IMR-90 (cell line): ENCODE measurements at regions not wholly inside any gene's neighbourhood (a gene's known extent, or its start where the extent isn't known, plus 50 kb on each side); places are given as distances from the start of the nearest gene placed in this dataset.

ENCODE experiments used
- CEBPB ChIP-seq: IDR thresholded peaks from 2 replicates; pipeline ENCODE4 v1.6.1; 2012; ENCODE audit warnings: low read depth, low read length, improper control_type of control experiment
- POLR2A ChIP-seq: IDR thresholded peaks from 2 replicates; pipeline ENCODE4 v1.6.1; 2012; ENCODE audit warnings: mild to moderate bottlenecking, low read depth, low read length
- RAD21 ChIP-seq: IDR thresholded peaks from 2 replicates; pipeline ENCODE4 v1.6.1; 2012; ENCODE audit warnings: low read length, improper control_type of control experiment
- RCOR1 ChIP-seq: IDR thresholded peaks from 2 replicates; pipeline ENCODE4 v1.6.1; 2012; ENCODE audit warnings: mild to moderate bottlenecking, low read length, improper control_type of control experiment; ENCODE audit not compliant: insufficient replicate concordance
- RFX5 ChIP-seq: IDR thresholded peaks from 2 replicates; pipeline ENCODE4 v1.8.0; 2012; ENCODE audit warnings: low read depth, mild to moderate bottlenecking, low read length, moderate library complexity
- SMC3 ChIP-seq: fragments of 150-350 bp; IDR thresholded peaks from 2 replicates; pipeline ENCODE4 v1.6.1; 2016; ENCODE audit warnings: low read depth, mild to moderate bottlenecking, antibody characterized with exemption, low read length, moderate library complexity
- TF ChIP-seq, protein P1 (sequence below): conservative IDR thresholded peaks from 2 replicates; pipeline ENCODE4 v1.5.1; 2012; ENCODE audit warnings: mild to moderate bottlenecking, low read depth, low read length, improper control_type of control experiment
- TF ChIP-seq, protein P2 (sequence below): fragments of 150-350 bp; IDR thresholded peaks from 2 replicates; pipeline ENCODE4 v1.6.1; 2016; ENCODE audit warnings: low read depth, mild to moderate bottlenecking, low read length, moderate library complexity, borderline replicate concordance
- TF ChIP-seq, protein P3 (sequence below): fragments of 150-350 bp; IDR thresholded peaks from 2 replicates; pipeline ENCODE4 v1.6.1; 2017; ENCODE audit warnings: mild to moderate bottlenecking, antibody characterized with exemption, low read length, low read depth

DNA sequence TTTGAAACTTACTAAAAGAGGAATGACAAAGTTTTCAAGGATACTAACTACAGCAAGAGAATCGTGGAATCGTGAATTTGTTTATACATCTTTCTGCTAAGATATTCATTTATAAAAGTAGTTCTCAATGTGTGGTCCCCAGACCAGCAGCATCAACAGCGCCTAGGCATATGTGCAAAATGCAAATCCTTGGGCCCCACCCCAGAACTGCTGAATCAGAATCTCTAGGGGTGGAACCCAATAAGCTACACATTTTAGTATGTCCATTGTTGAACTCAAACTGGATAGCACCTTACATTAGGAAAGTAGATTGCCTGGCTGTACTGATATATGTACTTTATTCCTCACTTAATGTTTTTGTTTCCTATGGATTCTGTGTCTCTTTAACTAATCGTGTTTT is 346.0 kb downstream of the MFSD1 start:
- no peak for TF ChIP-seq POLR2A
- TF ChIP-seq SMC3 = no peak
- no peak for TF ChIP-seq RAD21
- TF ChIP-seq, protein P1, sequence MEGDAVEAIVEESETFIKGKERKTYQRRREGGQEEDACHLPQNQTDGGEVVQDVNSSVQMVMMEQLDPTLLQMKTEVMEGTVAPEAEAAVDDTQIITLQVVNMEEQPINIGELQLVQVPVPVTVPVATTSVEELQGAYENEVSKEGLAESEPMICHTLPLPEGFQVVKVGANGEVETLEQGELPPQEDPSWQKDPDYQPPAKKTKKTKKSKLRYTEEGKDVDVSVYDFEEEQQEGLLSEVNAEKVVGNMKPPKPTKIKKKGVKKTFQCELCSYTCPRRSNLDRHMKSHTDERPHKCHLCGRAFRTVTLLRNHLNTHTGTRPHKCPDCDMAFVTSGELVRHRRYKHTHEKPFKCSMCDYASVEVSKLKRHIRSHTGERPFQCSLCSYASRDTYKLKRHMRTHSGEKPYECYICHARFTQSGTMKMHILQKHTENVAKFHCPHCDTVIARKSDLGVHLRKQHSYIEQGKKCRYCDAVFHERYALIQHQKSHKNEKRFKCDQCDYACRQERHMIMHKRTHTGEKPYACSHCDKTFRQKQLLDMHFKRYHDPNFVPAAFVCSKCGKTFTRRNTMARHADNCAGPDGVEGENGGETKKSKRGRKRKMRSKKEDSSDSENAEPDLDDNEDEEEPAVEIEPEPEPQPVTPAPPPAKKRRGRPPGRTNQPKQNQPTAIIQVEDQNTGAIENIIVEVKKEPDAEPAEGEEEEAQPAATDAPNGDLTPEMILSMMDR = no peak
- TF ChIP-seq, protein P2, sequence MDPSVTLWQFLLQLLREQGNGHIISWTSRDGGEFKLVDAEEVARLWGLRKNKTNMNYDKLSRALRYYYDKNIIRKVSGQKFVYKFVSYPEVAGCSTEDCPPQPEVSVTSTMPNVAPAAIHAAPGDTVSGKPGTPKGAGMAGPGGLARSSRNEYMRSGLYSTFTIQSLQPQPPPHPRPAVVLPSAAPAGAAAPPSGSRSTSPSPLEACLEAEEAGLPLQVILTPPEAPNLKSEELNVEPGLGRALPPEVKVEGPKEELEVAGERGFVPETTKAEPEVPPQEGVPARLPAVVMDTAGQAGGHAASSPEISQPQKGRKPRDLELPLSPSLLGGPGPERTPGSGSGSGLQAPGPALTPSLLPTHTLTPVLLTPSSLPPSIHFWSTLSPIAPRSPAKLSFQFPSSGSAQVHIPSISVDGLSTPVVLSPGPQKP = no peak
- no peak for TF ChIP-seq RFX5
- TF ChIP-seq, protein P3, sequence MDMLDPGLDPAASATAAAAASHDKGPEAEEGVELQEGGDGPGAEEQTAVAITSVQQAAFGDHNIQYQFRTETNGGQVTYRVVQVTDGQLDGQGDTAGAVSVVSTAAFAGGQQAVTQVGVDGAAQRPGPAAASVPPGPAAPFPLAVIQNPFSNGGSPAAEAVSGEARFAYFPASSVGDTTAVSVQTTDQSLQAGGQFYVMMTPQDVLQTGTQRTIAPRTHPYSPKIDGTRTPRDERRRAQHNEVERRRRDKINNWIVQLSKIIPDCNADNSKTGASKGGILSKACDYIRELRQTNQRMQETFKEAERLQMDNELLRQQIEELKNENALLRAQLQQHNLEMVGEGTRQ = no peak
- no peak for TF ChIP-seq CEBPB
- TF ChIP-seq RCOR1 = no peak
